ENCODE measurements at regions not wholly inside any gene's neighbourhood (a gene's known extent, or its start where the extent isn't known, plus 50 kb on each side); places are given as distances from the start of the nearest gene placed in this dataset.

GRCh38 chr1:20432341-20432740 is 53.7 kb downstream of the CAMK2N1 start:
- no peak overlapping the region for H3K4me3 Mint-ChIP-seq
- H3K27me3 ChIP-seq: peaks cover 19% of the 10 kb centered on the region
- no peaks in the 10 kb centered on the region for H3K4me1 ChIP-seq
- no peak for DNase-seq (ENCODE audit: low spot score)
- no peak overlapping the region for H2AFZ ChIP-seq (replicated peaks)
- no peaks in the 10 kb centered on the region for H3K9me3 ChIP-seq (ENCODE audit: low read depth)
- no peak overlapping the region for H3K4me2 ChIP-seq
- no peak for TF ChIP-seq EZH2 (IDR thresholded peaks at IDR 0.05)
- no peak for TF ChIP-seq CTCF (IDR thresholded peaks at IDR 0.05)
- TF ChIP-seq EZH2phosphoT487 (IDR thresholded peaks at IDR 0.05): no peak
- no peaks in the 10 kb centered on the region for H3F3A ChIP-seq (ENCODE audit: low read depth)
- H3K4me1 Mint-ChIP-seq: no peaks in the 10 kb centered on the region
- no peaks in the 10 kb centered on the region for H3K79me2 ChIP-seq (ENCODE audit: low read depth)
- peak overlapping the region; percentile 78 for H3K27ac Mint-ChIP-seq
- no peak overlapping the region for H3K4me3 ChIP-seq
- peaks cover 11% of the 10 kb centered on the region for H3K27me3 Mint-ChIP-seq (ENCODE audit: insufficient read depth, low read depth)
- H3K9me3 Mint-ChIP-seq: no peaks in the 10 kb centered on the region
- H3K36me3 ChIP-seq: no peaks in the 10 kb centered on the region
- H3K9ac ChIP-seq: no peak overlapping the region
- no peak overlapping the region for H3K27ac ChIP-seq
- no peaks in the 10 kb centered on the region for H3K36me3 Mint-ChIP-seq
- H4K20me1 ChIP-seq (ENCODE audit: low read depth): no peaks in the 10 kb centered on the region

GRCh38 chr1:20431176-20431460 is 54.9 kb downstream of the CAMK2N1 start:
- no peak overlapping the region for H3K4me2 ChIP-seq
- peaks cover 16% of the 10 kb centered on the region for H3K27me3 ChIP-seq
- no peaks in the 10 kb centered on the region for H3K79me2 ChIP-seq (ENCODE audit: low read depth)
- H3K27ac Mint-ChIP-seq: no peak overlapping the region
- no peaks in the 10 kb centered on the region for H4K20me1 ChIP-seq (ENCODE audit: low read depth)
- no peaks in the 10 kb centered on the region for H3K9me3 Mint-ChIP-seq
- H3K36me3 ChIP-seq: no peaks in the 10 kb centered on the region
- no peak overlapping the region for H3K27ac ChIP-seq
- no peak overlapping the region for H3K9ac ChIP-seq
- H3K4me3 ChIP-seq: no peak overlapping the region
- no peak overlapping the region for H3K4me3 Mint-ChIP-seq
- H3F3A ChIP-seq (ENCODE audit: low read depth): no peaks in the 10 kb centered on the region
- no peak for DNase-seq (ENCODE audit: low spot score)
- H3K4me1 Mint-ChIP-seq: no peaks in the 10 kb centered on the region
- H3K4me1 ChIP-seq: no peaks in the 10 kb centered on the region
- no peak overlapping the region for H2AFZ ChIP-seq (replicated peaks)
- H3K36me3 Mint-ChIP-seq: no peaks in the 10 kb centered on the region
- H3K9me3 ChIP-seq (ENCODE audit: low read depth): no peaks in the 10 kb centered on the region
- TF ChIP-seq EZH2 (IDR thresholded peaks at IDR 0.05) (no peak), EZH2phosphoT487 (IDR thresholded peaks at IDR 0.05) (no peak), CTCF (IDR thresholded peaks at IDR 0.05) (no peak)
- peaks cover 13% of the 10 kb centered on the region for H3K27me3 Mint-ChIP-seq (ENCODE audit: insufficient read depth, low read depth)

DNA sequence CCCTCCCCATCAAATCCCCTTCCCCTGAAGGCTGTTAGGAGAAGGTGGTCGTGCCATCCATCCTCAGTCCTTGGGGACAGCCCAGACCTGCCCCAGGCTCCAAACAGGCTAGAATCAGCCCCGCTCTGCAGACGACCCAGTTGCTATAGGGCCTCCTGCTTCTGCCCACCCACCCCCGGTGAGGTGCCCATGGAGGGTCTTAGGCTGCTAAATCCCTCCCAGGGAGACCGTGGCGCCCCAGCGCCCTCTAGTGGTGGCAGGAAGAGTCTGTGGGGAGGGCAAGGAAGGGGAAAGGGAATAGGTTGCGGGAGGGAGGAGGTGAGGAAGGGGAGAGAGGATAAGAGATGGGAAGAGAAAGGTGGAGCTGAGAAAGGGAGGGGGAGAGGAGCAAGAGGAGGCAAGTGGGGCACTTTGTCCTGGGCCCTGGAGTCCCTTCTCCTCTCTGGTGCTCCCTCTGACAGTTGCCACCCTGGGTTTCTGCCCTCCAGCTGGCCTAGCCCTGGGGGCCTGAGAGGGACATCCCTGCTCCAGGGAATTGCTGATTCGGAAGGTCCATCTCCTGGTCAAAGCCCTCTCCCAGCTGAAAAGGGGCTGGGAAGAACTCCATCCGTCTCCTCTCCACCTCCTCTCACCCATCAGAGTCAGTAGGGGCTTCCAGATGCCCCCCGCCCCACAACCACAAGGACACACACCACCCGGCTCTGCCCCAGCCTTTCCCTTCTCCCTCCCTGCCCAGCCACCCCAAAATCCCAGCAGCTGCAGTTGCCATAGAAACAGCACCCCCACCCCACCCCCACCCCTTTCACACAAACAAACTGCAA is 55.4 kb downstream of the CAMK2N1 start:
- no peaks in the 10 kb centered on the region for H4K20me1 ChIP-seq (ENCODE audit: low read depth)
- no peak overlapping the region for H3K4me3 ChIP-seq
- H3K4me2 ChIP-seq: no peak overlapping the region
- TF ChIP-seq EZH2 (IDR thresholded peaks at IDR 0.05) (no peak), EZH2phosphoT487 (IDR thresholded peaks at IDR 0.05) (no peak), CTCF (IDR thresholded peaks at IDR 0.05) (peak; percentile 98)
- no peaks in the 10 kb centered on the region for H3K36me3 ChIP-seq
- H3K9me3 ChIP-seq (ENCODE audit: low read depth): peaks cover 2% of the 10 kb centered on the region
- Mint-ChIP-seq H3K9me3 (peaks cover 1% of the 10 kb centered on the region), H3K27me3 (ENCODE audit: insufficient read depth, low read depth) (peaks cover 13% of the 10 kb centered on the region), H3K36me3 (no peaks in the 10 kb centered on the region), H3K4me3 (no peak overlapping the region), H3K27ac (no peak overlapping the region), H3K4me1 (no peaks in the 10 kb centered on the region)
- no peaks in the 10 kb centered on the region for H3K4me1 ChIP-seq
- no peak overlapping the region for H2AFZ ChIP-seq (replicated peaks)
- no peaks in the 10 kb centered on the region for H3K79me2 ChIP-seq (ENCODE audit: low read depth)
- H3K27me3 ChIP-seq: peaks cover 10% of the 10 kb centered on the region
- H3K9ac ChIP-seq: no peak overlapping the region
- no peak overlapping the region for H3K27ac ChIP-seq
- DNase-seq (ENCODE audit: low spot score): peak; percentile 87
- H3F3A ChIP-seq (ENCODE audit: low read depth): no peaks in the 10 kb centered on the region
